ENCODE measurements at regions not wholly inside any gene's neighbourhood (a gene's known extent, or its start where the extent isn't known, plus 50 kb on each side); places are given as distances from the start of the nearest gene placed in this dataset.
"Not testable (repeated sequence)": the region's sequence is repeated elsewhere in the genome, so short reads cannot be mapped to it uniquely, and the experiment has no call there.

GRCh38 chr10:2576892-2577291, 490.5 kb upstream of the PFKP start:
- TF ChIP-seq ZNF274 (IDR thresholded peaks at IDR 0.05; ENCODE audit: low read depth, low read length), result no peak
- H3K4me3 ChIP-seq (ENCODE audit: low read length), result no peak overlapping the region

- H3K4me3 ChIP-seq (ENCODE audit: low read length), result no peak overlapping the region
- TF ChIP-seq ZNF274 (IDR thresholded peaks at IDR 0.05; ENCODE audit: low read depth, low read length), result no peak
Observed at GRCh38 chr10:2575460-2575859, 491.9 kb upstream of the PFKP start.

- no peak overlapping the region for H3K4me3 ChIP-seq (ENCODE audit: low read length)
- no peak for TF ChIP-seq ZNF274 (IDR thresholded peaks at IDR 0.05; ENCODE audit: low read depth, low read length)
Observed at GRCh38 chr10:2572611-2573010, 494.7 kb upstream of the PFKP start.

- no peak for TF ChIP-seq ZNF274 (IDR thresholded peaks at IDR 0.05; ENCODE audit: low read depth, low read length)
- H3K4me3 ChIP-seq (ENCODE audit: low read length), result no peak overlapping the region
Observed at GRCh38 chr10:2556883-2557282, 510.5 kb upstream of the PFKP start.

GRCh38 chr10:2548071-2548470, 519.3 kb upstream of the PFKP start:
- no peak for TF ChIP-seq ZNF274 (IDR thresholded peaks at IDR 0.05; ENCODE audit: low read depth, low read length)
- no peak overlapping the region for H3K4me3 ChIP-seq (ENCODE audit: low read length)

GRCh38 chr10:2547606-2548005, 519.7 kb upstream of the PFKP start:
- no peak for TF ChIP-seq ZNF274 (IDR thresholded peaks at IDR 0.05; ENCODE audit: low read depth, low read length)
- H3K4me3 ChIP-seq (ENCODE audit: low read length), result no peak overlapping the region

- not testable (repeated sequence) for H3K4me3 ChIP-seq (ENCODE audit: low read length)
Observed at GRCh38 chr10:2546894-2547293, 520.5 kb upstream of the PFKP start.

- no peak overlapping the region for H3K4me3 ChIP-seq (ENCODE audit: low read length)
- no peak for TF ChIP-seq ZNF274 (IDR thresholded peaks at IDR 0.05; ENCODE audit: low read depth, low read length)
Observed at GRCh38 chr10:2543974-2544373, 523.4 kb upstream of the PFKP start.

- no peak overlapping the region for H3K4me3 ChIP-seq (ENCODE audit: low read length)
- TF ChIP-seq ZNF274 (IDR thresholded peaks at IDR 0.05; ENCODE audit: low read depth, low read length), result no peak
Observed at GRCh38 chr10:2543142-2543886, 524.0 kb upstream of the PFKP start.

- TF ChIP-seq ZNF274 (IDR thresholded peaks at IDR 0.05; ENCODE audit: low read depth, low read length), result no peak
Observed at GRCh38 chr10:2541176-2541575, 526.2 kb upstream of the PFKP start.

GRCh38 chr10:2529945-2530344, 537.4 kb upstream of the PFKP start:
- no peak for TF ChIP-seq ZNF274 (IDR thresholded peaks at IDR 0.05; ENCODE audit: low read depth, low read length)
- no peak overlapping the region for H3K4me3 ChIP-seq (ENCODE audit: low read length)

More at GRCh38 chr10:2541176-2541575, 526.2 kb upstream of the PFKP start:
- no peak overlapping the region for H3K4me3 ChIP-seq (ENCODE audit: low read length)

- no peak for TF ChIP-seq ZNF274 (IDR thresholded peaks at IDR 0.05; ENCODE audit: low read depth, low read length)
Observed at GRCh38 chr10:2525781-2526180, 541.6 kb upstream of the PFKP start.

GRCh38 chr10:2519139-2519538, 548.2 kb upstream of the PFKP start:
- H3K4me3 ChIP-seq (ENCODE audit: low read length), result no peak overlapping the region
- no peak for TF ChIP-seq ZNF274 (IDR thresholded peaks at IDR 0.05; ENCODE audit: low read depth, low read length)

More at GRCh38 chr10:2525781-2526180, 541.6 kb upstream of the PFKP start:
- no peak overlapping the region for H3K4me3 ChIP-seq (ENCODE audit: low read length)

GRCh38 chr10:2509081-2509531, 558.2 kb upstream of the PFKP start:
- no peak for TF ChIP-seq ZNF274 (IDR thresholded peaks at IDR 0.05; ENCODE audit: low read depth, low read length)
- no peak overlapping the region for H3K4me3 ChIP-seq (ENCODE audit: low read length)

GRCh38 chr10:2501366-2501940, 565.9 kb upstream of the PFKP start:
- H3K4me3 ChIP-seq (ENCODE audit: low read length), result not testable (repeated sequence)

- TF ChIP-seq ZNF274 (IDR thresholded peaks at IDR 0.05; ENCODE audit: low read depth, low read length), result no peak
- H3K4me3 ChIP-seq (ENCODE audit: low read length), result no peak overlapping the region
Observed at GRCh38 chr10:2494399-2494798, 572.9 kb upstream of the PFKP start.

All from GM08714 (cell line).